Hepatic stellate cell (primary cell): ENCODE measurements at regions not wholly inside any gene's neighbourhood (a gene's known extent, or its start where the extent isn't known, plus 50 kb on each side); places are given as distances from the start of the nearest gene placed in this dataset.
"Not testable (repeated sequence)": the region's sequence is repeated elsewhere in the genome, so short reads cannot be mapped to it uniquely, and the experiment has no call there.

Experiments
- DNase-seq: peaks from one replicate; pipeline ENCODE4 v3.0.0; 2011; ENCODE audit warnings: low spot score

GRCh38 chr1:147348592-147348991 is 106.1 kb downstream of the CHD1L start:
- not testable (repeated sequence) for DNase-seq

GRCh38 chr1:147349533-147349932 is 107.0 kb downstream of the CHD1L start:
- no peak for DNase-seq

- no peak for DNase-seq
Measured at GRCh38 chr1:147351140-147351835, 108.8 kb downstream of the CHD1L start.

GRCh38 chr1:147377263-147378246 is 135.1 kb downstream of the CHD1L start:
- DNase-seq: no peak

GRCh38 chr1:147379889-147380288 is 137.4 kb downstream of the CHD1L start:
- no peak for DNase-seq

- no peak for DNase-seq
Measured at GRCh38 chr1:147384804-147385203, 142.3 kb downstream of the CHD1L start.

DNA sequence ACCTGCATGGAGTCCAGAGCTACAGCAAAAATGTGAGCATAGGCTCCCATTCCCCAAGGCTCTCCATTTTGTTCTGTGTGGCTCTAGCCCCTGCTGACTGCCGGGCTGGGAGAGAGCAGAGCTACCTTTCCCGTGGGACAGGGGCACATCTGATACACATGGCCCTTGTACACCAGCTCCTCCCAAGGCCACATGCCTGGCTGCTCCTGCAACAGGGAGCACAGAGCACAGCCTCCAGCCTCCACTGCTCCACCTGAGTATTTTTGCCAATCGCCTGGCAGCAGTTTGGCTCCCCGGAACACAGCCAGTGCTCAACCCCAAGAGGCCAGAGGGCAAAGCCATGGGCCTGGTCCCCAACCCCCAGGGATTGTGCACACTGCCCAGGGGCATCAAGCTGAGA is 146.5 kb downstream of the CHD1L start:
- DNase-seq: no peak

- DNase-seq: peak; percentile 54
Measured at GRCh38 chr1:147389532-147390184, 147.2 kb downstream of the CHD1L start.

- DNase-seq: no peak
Measured at GRCh38 chr1:147390185-147390542, 147.7 kb downstream of the CHD1L start.

- no peak for DNase-seq
Measured at GRCh38 chr1:147391114-147391513, 148.6 kb downstream of the CHD1L start.

DNA sequence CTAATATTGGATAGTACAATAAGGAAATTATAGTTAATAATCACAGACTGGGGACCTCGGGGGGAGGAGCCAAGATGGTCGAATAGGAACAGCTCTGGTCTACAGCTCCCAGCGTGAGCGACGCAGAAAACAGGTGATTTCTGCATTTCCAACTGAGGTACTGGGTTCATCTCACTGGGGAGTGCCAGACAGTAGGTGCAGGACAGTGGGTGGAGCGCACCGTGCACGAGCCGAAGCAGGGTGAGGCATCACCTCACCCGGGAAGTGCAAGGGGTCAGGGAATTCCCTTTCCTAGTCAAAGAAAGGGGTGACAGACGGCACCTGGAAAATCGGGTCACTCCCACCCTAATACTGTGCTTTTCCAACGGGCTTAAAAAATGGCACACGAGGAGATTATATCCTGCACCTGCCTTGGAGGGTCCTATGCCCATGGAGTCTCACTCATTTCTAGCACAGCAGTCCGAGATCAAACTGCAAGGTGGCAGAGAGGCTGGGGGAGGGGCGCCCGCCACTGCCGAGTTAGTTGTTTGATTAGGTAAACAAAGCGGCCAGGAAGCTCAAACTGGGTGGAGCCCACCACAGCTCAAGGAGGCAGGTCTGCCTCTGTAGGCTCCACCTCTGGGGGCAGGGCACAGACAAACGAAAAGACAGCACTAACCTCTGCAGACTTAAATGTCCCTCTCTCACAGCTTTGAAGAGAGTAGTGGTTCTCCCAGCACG is 138.8 kb upstream of the BCL9 start:
- DNase-seq: not testable (repeated sequence)

- DNase-seq: not testable (repeated sequence)
Measured at GRCh38 chr1:147404344-147404743, 137.0 kb upstream of the BCL9 start.

GRCh38 chr1:147409886-147410285 is 131.4 kb upstream of the BCL9 start:
- DNase-seq: no peak

DNA sequence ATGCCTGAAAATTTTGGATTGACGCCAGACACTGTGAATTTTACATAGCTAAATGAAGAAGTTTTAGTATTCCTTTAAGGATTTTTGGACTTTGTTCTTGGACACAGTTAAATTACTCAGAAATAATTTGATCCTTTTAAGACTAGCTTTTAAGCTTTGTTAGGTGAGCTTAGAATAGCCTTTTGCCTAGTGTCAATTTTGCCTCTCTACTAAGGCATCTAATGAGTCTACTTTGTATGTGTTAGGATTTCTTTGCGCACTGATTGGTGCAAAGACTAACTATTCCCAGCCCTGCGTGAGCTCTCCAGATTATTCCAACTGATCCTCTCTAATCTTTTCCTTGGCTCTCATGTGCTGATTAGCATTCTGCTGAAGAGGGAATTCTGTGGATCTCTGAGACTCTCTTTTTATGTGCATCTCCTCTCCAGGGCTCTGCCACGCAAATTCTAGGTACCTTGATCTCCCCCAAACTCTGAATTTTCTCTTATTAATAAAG is 128.1 kb upstream of the BCL9 start:
- no peak for DNase-seq

DNA sequence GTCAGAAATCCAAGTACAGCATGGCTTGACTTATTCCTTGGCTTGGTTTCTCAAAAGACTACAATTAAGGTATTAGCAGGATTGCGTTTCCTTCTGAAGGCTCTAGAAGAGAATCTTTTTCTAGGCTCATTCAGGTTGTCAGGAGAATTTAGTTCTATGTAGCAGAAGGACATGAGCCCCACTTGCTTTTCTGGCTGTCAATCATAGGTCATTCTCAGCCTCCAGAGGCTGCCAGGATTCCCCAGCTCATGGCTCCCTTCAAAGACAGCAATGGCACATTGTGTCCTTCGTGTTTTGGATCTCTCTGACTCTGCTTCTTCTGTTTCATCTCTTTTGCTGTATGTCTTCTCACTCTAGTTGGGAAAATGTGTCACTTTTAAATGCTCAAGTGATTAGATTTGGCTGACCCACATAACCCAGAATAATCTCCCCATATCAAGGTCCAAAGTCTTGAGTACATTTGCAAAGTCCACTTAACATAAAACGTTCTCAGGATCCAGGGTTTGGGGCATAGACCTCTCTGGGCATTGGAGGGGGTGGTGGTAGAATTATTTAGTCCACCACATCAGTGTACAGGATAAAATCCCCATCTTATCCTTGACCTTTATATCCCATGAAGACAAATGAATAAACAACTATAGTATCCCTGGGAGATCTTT is 126.7 kb upstream of the BCL9 start:
- no peak for DNase-seq

GRCh38 chr1:147417024-147417423 is 124.3 kb upstream of the BCL9 start:
- DNase-seq: no peak

DNA sequence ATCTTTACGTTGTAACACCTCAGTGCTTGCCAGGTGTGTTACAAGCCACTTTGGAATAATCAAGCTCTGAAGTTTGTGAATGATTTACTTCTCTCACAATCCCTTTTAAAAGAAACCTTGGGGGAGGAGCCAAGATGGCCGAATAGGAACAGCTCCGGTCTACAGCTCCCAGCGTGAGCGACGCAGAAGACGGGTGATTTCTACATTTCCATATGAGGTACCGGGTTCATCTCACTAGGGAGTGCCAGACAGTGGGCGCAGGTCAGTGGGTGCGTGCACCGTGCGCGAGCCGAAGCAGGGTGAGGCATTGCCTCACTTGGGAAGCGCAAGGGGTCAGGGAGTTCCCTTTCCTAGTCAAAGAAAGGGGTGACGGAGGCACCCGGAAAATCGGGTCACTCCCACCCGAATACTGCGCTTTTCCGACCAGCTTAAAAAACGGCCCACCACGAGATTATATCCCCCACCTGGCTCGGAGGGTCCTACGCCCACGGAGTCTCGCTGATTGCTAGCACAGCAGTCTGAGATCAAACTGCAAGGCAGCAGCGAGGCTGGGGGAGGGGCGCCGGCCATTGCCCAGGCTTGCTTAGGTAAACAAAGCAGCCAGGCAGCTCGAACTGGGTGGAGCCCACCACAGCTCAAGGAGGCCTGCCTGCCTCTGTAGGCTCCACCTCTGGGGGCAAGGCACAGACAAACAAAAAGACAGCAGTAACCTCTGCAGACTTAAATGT is 118.0 kb upstream of the BCL9 start:
- not testable (repeated sequence) for DNase-seq

DNA sequence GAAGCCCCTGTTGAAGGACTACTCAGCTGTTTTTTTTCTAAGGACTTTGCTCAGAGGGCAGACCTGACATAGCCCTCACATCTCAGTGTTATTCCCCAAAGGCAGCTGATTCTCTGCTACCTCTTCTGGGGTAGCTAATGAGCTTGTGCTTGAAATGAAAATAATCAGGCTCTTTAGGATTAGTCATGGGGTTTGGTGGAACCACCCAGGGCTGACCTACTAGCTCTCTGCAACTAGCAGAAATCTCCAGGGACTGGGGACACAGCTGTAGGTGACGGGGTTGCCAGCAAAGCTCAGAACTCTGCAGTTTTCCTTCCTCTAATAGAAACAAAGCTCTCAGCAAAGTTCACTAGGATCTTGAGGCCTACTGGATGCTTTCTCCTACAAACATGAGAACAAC is 106.4 kb upstream of the BCL9 start:
- no peak for DNase-seq

DNA sequence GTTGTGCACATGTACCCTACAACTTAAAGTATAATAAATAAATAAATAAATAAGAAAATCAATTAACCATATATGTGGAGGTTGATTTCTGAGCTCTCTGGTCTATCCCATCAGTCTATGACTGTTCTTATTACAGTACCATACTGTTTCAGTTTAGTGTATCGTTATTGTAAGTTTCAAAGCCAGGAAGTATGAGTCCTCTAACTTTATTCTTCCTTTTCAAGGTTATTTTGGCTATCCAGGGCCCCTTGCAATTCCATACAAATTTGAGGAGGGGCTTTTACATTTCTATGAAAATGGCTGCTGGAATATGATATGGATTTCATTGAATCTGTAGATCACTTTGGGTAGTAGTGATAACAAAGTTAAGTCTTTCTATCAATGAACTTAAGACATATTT is 96.9 kb upstream of the BCL9 start:
- no peak for DNase-seq

DNA sequence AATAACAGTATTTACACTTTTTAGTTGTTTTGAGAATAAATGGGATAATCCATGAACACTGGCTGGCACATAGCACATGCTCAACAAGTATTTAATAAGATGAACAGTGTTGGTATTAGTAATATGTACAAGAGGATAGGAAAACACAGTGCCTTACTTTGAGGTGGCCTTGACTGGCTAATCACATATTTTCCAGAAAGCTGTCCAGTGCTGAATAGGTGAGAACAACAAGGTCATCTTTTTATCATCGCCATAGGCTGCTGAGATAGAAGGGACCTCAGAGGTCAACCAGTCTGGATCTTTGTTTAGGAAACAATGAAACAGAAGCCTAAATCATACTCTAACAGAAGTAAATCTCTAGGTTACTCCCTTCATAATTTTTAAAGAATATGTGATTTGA is 89.7 kb upstream of the BCL9 start:
- DNase-seq: no peak

- DNase-seq: no peak
Measured at GRCh38 chr1:147452809-147453208, 88.5 kb upstream of the BCL9 start.
